ENCODE measurements at regions not wholly inside any gene's neighbourhood (a gene's known extent, or its start where the extent isn't known, plus 50 kb on each side); places are given as distances from the start of the nearest gene placed in this dataset.

- ChIA-PET CTCF (ENCODE audit: low intra/inter-chr PET ratio) (no interaction called here), POLR2A (interaction anchor here (0.7 kb wide), 1 partner anchor 10 kb away, joined by 3 read pairs; no protein-coding TSS in a partner anchor)
- FAIRE-seq: no peak
- no peaks in the 10 kb centered on the region for H3K4me1 ChIP-seq (replicated peaks in 1 of 2; ENCODE audit: control insufficient read depth in 2 of 2, insufficient read depth in 2 of 2, low read length in 2 of 2)
- TF ChIP-seq DPF2 (IDR thresholded peaks at IDR 0.05) (no peak), BRCA1 (IDR thresholded peaks at IDR 0.05) (no peak), BRCA1 (CRISPR knock-in tag; IDR thresholded peaks at IDR 0.05) (no peak), SAFB2 (IDR thresholded peaks at IDR 0.05; ENCODE audit: borderline replicate concordance, low read depth, low read length, severe bottlenecking) (no peak), TCF7 (IDR thresholded peaks at IDR 0.05; ENCODE audit: borderline replicate concordance) (no peak), SMARCC2 (IDR thresholded peaks at IDR 0.05; ENCODE audit: low read depth) (no peak), HMGXB4 (CRISPR knock-in tag; IDR thresholded peaks at IDR 0.05) (no peak), STAT6 (CRISPR knock-in tag; IDR thresholded peaks at IDR 0.05) (no peak), CREB1 (IDR thresholded peaks at IDR 0.05) (no peak), CREB1 (CRISPR knock-in tag; IDR thresholded peaks at IDR 0.05) (no peak), SMAD3 (CRISPR knock-in tag; conservative IDR thresholded peaks at IDR 0.05) (no peak), NFATC3 (IDR thresholded peaks at IDR 0.05) (no peak), XRCC3 (IDR thresholded peaks at IDR 0.05) (no peak), GTF2F1 (IDR thresholded peaks at IDR 0.05; ENCODE audit: low read depth, low read length) (no peak), TAF1 (IDR thresholded peaks at IDR 0.05; ENCODE audit: control insufficient read depth, extremely low read depth, insufficient read depth, low read length, severe bottlenecking) (no peak), ATF7 (IDR thresholded peaks at IDR 0.05) (no peak), NR4A1 (CRISPR knock-in tag; IDR thresholded peaks at IDR 0.05) (no peak), NR4A1 (tag; IDR thresholded peaks at IDR 0.05) (no peak), GATAD2B (IDR thresholded peaks at IDR 0.05; ENCODE audit: borderline replicate concordance) (no peak), ZNF408 (CRISPR knock-in tag; IDR thresholded peaks at IDR 0.05; ENCODE audit: low read depth) (no peak), MYC (IDR thresholded peaks at IDR 0.05; ENCODE audit: low read depth, low read length) (no peak), MYC (CRISPR knock-in tag; IDR thresholded peaks at IDR 0.05; ENCODE audit: borderline replicate concordance, low read depth) (no peak), LARP7 (IDR thresholded peaks at IDR 0.05) (no peak), KDM4B (IDR thresholded peaks at IDR 0.05; ENCODE audit: borderline replicate concordance in 2 of 2, low read depth in 1 of 2) (no peak)
- DNase-seq (ENCODE audit: extremely low read depth in 1 of 4, low spot score in 3 of 4): no peak
- H3K9me3 ChIP-seq (replicated peaks; ENCODE audit: control insufficient read depth, insufficient read depth, low read depth, low read length): no peaks in the 10 kb centered on the region
- no peaks in the 10 kb centered on the region for H4K20me1 ChIP-seq (replicated peaks; ENCODE audit: control insufficient read depth, insufficient read depth, low read length)
- H3K36me3 ChIP-seq (ENCODE audit: control insufficient read depth, insufficient read depth, low read length): no peaks in the 10 kb centered on the region
- no peak overlapping the region for H3K4me3 ChIP-seq
- no peak for ATAC-seq
- no peak overlapping the region for H3K9ac ChIP-seq (ENCODE audit: insufficient read depth in 1 of 2, low read depth in 2 of 2, low read length in 2 of 2)
- WGBS (ENCODE audit: insufficient coverage, low coverage, missing lambda C conversion rate): 7% methylated on average over 1 of the region's 3 CpGs
- BruUV-seq (replicated peaks): no TSS peak
- intact Hi-C loops (cut with micrococcal nuclease): no loop called here
- no peak overlapping the region for H3K4me2 ChIP-seq (ENCODE audit: insufficient read depth, low read length)
- H3K27ac ChIP-seq (ENCODE audit: extremely low read depth, low read depth, low read length): no peak overlapping the region
- no peak overlapping the region for H2AFZ ChIP-seq (ENCODE audit: low read depth, low read length)
- no peaks in the 10 kb centered on the region for H3K27me3 ChIP-seq (ENCODE audit: control insufficient read depth in 2 of 2, insufficient read depth in 2 of 2, low read length in 2 of 2)
- in situ Hi-C loops (cut with MboI): no loop called here
- no peaks in the 10 kb centered on the region for H3K9me1 ChIP-seq (ENCODE audit: control insufficient read depth, insufficient read depth, low read length)
- no peaks in the 10 kb centered on the region for H3K79me2 ChIP-seq (ENCODE audit: control insufficient read depth, insufficient read depth, low read length)
Observed at GRCh38 chr2:198973181-198973580, 484.6 kb downstream of the SATB2 start.
